Mesendoderm (in vitro differentiated cells): ENCODE measurements at regions not wholly inside any gene's neighbourhood (a gene's known extent, or its start where the extent isn't known, plus 50 kb on each side); places are given as distances from the start of the nearest gene placed in this dataset.
A peak's percentile ranks its signal among the peaks of the same experiment; 100 is the strongest.

Experiments used
- DNase-seq: peaks from one replicate; pipeline ENCODE4 v3.0.0; 2013
- H2AK5ac ChIP-seq: 2 replicates; pipeline ENCODE4 v1.6.1; 2013; ENCODE audit warnings: low read length, inconsistent platforms
- H2BK120ac ChIP-seq: 2 replicates; pipeline ENCODE4 v1.6.1; 2013; ENCODE audit warnings: low read depth, mild to moderate bottlenecking, low read length, moderate library complexity, mixed read lengths
- H2BK15ac ChIP-seq: replicated peaks from 2 replicates; pipeline ENCODE4 v1.6.1; 2013; ENCODE audit warnings: low read depth, mild to moderate bottlenecking, moderate library complexity
- H2BK5ac ChIP-seq: 2 replicates; pipeline ENCODE4 v1.6.1; 2013; ENCODE audit warnings: low read length, inconsistent platforms
- H3K18ac ChIP-seq: 2 replicates; pipeline ENCODE4 v1.6.1; 2013; ENCODE audit warnings: mild to moderate bottlenecking, low read length, mixed read lengths
- H3K23ac ChIP-seq: one replicate; pipeline ENCODE4 v1.6.1; 2013; ENCODE audit warnings: low read length
- H3K27ac ChIP-seq: 2 replicates; pipeline ENCODE4 v1.5.1; 2013; ENCODE audit warnings: low read depth, mild to moderate bottlenecking, inconsistent platforms, low read length, moderate library complexity
- H3K27me3 ChIP-seq: 2 replicates; pipeline ENCODE4 v1.6.1; 2013; ENCODE audit warnings: low read length, control low read depth, mild to moderate bottlenecking, inconsistent platforms; ENCODE audit not compliant: insufficient read depth, poor library complexity
- H3K36me3 ChIP-seq: 2 replicates; pipeline ENCODE4 v1.6.1; 2013; ENCODE audit warnings: low read length, inconsistent platforms; ENCODE audit not compliant: control insufficient read depth, insufficient read depth
- H3K4ac ChIP-seq: one replicate; pipeline ENCODE4 v1.6.1; 2013; ENCODE audit warnings: low read depth, mild to moderate bottlenecking, low read length, moderate library complexity
- H3K4me1 ChIP-seq: 2 replicates; pipeline ENCODE4 v1.6.1; 2013; ENCODE audit warnings: low read depth, low read length, inconsistent platforms; ENCODE audit not compliant: control insufficient read depth
- H3K4me2 ChIP-seq: 2 replicates; pipeline ENCODE4 v1.6.1; 2013; ENCODE audit warnings: low read length
- H3K4me3 ChIP-seq: 2 replicates; pipeline ENCODE4 v1.5.1; 2013; ENCODE audit warnings: mild to moderate bottlenecking, low read length
- H3K56ac ChIP-seq: one replicate; pipeline ENCODE4 v1.6.1; 2013; ENCODE audit warnings: low read length
- H3K79me1 ChIP-seq: 2 replicates; pipeline ENCODE4 v1.6.1; 2013; ENCODE audit warnings: low read length, inconsistent platforms
- H3K79me2 ChIP-seq: 2 replicates; pipeline ENCODE4 v1.6.1; 2013; ENCODE audit warnings: mild to moderate bottlenecking, low read length; ENCODE audit not compliant: control insufficient read depth, insufficient read depth
- H3K9ac ChIP-seq: 2 replicates; pipeline ENCODE4 v1.6.1; 2013; ENCODE audit warnings: low read length, inconsistent platforms
- H4K5ac ChIP-seq: one replicate; pipeline ENCODE4 v1.6.1; 2013; ENCODE audit warnings: low read length
- H4K8ac ChIP-seq: one replicate; pipeline ENCODE4 v1.6.1; 2013; ENCODE audit warnings: low read depth, mild to moderate bottlenecking, control low read depth, low read length, moderate library complexity
- WGBS: extraction: QIAGEN DNeasy Blood & Tissue Kit; methylation state at CpG from one replicate; pipeline ENCODE4 v1.1.7; 2013; ENCODE audit warnings: low lambda C conversion rate, missing lambda C conversion rate; ENCODE audit not compliant: insufficient coverage; ENCODE audit errors: extremely low coverage; 5-methylcytosine and 5-hydroxymethylcytosine counted together

- no peak overlapping the region for H2AK5ac ChIP-seq
- H2BK15ac ChIP-seq = no peak overlapping the region
- no peaks in the 10 kb centered on the region for H3K36me3 ChIP-seq
- no peak overlapping the region for H4K8ac ChIP-seq
- no peak overlapping the region for H3K27ac ChIP-seq
- H3K4me2 ChIP-seq = no peak overlapping the region
- H3K27me3 ChIP-seq = no peaks in the 10 kb centered on the region
- H3K79me2 ChIP-seq = no peaks in the 10 kb centered on the region
- WGBS = no CpG with 5 or more reads among the region's 1 CpG
- no peak overlapping the region for H2BK120ac ChIP-seq
- no peak overlapping the region for H2BK5ac ChIP-seq
- DNase-seq = no peak
- no peak overlapping the region for H3K56ac ChIP-seq
- no peak overlapping the region for H3K4ac ChIP-seq
- H3K23ac ChIP-seq = no peak overlapping the region
- no peak overlapping the region for H3K4me3 ChIP-seq
- no peak overlapping the region for H3K18ac ChIP-seq
- no peaks in the 10 kb centered on the region for H3K4me1 ChIP-seq
- H3K79me1 ChIP-seq = no peaks in the 10 kb centered on the region
- no peak overlapping the region for H3K9ac ChIP-seq
- H4K5ac ChIP-seq = no peak overlapping the region
Measured at GRCh38 chr2:144833075-144833637, 313.2 kb upstream of the ZEB2 start.

GRCh38 chr2:144832048-144832447 is 312.1 kb upstream of the ZEB2 start:
- no peaks in the 10 kb centered on the region for H3K79me1 ChIP-seq
- no peaks in the 10 kb centered on the region for H3K36me3 ChIP-seq
- H2BK120ac ChIP-seq = no peak overlapping the region
- H3K4me2 ChIP-seq = no peak overlapping the region
- no peak overlapping the region for H2BK15ac ChIP-seq
- H3K79me2 ChIP-seq = no peaks in the 10 kb centered on the region
- no peak overlapping the region for H3K4ac ChIP-seq
- no peak overlapping the region for H3K4me3 ChIP-seq
- no peak overlapping the region for H3K18ac ChIP-seq
- H4K5ac ChIP-seq = no peak overlapping the region
- H2AK5ac ChIP-seq = no peak overlapping the region
- no peak overlapping the region for H3K23ac ChIP-seq
- H3K4me1 ChIP-seq = no peaks in the 10 kb centered on the region
- no peaks in the 10 kb centered on the region for H3K27me3 ChIP-seq
- H3K56ac ChIP-seq = no peak overlapping the region
- no peak overlapping the region for H2BK5ac ChIP-seq
- H4K8ac ChIP-seq = no peak overlapping the region
- no peak overlapping the region for H3K27ac ChIP-seq
- no CpG with 5 or more reads among the region's 3 CpGs for WGBS
- no peak overlapping the region for H3K9ac ChIP-seq
- no peak for DNase-seq

DNA sequence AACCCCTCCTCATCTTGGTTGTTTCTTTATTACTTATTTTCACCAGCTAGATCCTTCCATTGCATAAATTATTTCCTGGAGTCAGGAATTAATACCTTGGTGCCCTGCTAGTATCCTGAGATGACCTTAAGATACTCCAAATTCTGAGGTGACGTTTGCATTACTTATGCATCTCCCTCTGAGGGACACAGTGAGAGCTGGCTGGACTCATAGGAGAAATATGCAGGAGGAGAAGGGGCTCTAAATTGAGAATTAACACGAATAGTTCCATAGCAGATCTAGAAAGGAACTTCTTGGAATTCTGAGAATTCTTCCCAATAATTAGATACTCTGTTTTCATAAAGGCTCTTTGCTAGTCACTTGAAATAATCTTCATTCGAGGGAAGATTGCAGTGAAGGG is 310.6 kb upstream of the ZEB2 start:
- Histone ChIP-seq H3K4me1 (no peaks in the 10 kb centered on the region), H3K36me3 (no peaks in the 10 kb centered on the region), H2BK5ac (no peak overlapping the region), H3K56ac (no peak overlapping the region), H3K4me2 (no peak overlapping the region), H2BK15ac (no peak overlapping the region), H3K79me1 (no peaks in the 10 kb centered on the region), H4K5ac (no peak overlapping the region), H3K18ac (no peak overlapping the region), H3K27me3 (no peaks in the 10 kb centered on the region), H3K23ac (no peak overlapping the region), H3K9ac (no peak overlapping the region), H2BK120ac (no peak overlapping the region), H3K4me3 (no peak overlapping the region), H3K79me2 (no peaks in the 10 kb centered on the region), H4K8ac (no peak overlapping the region), H3K4ac (no peak overlapping the region), H2AK5ac (no peak overlapping the region), H3K27ac (no peak overlapping the region)
- DNase-seq = peak; percentile 32
- no CpG with 5 or more reads among the region's 3 CpGs for WGBS

GRCh38 chr2:144827404-144827803 is 307.5 kb upstream of the ZEB2 start:
- WGBS = no CpG with 5 or more reads among the region's 2 CpGs
- H3K27ac ChIP-seq = no peak overlapping the region
- no peak overlapping the region for H3K4ac ChIP-seq
- no peak for DNase-seq
- no peak overlapping the region for H3K4me2 ChIP-seq
- no peak overlapping the region for H3K18ac ChIP-seq
- H4K8ac ChIP-seq = no peak overlapping the region
- no peaks in the 10 kb centered on the region for H3K79me2 ChIP-seq
- no peaks in the 10 kb centered on the region for H3K4me1 ChIP-seq
- H2BK120ac ChIP-seq = no peak overlapping the region
- no peaks in the 10 kb centered on the region for H3K27me3 ChIP-seq
- H3K36me3 ChIP-seq = no peaks in the 10 kb centered on the region
- H3K23ac ChIP-seq = no peak overlapping the region
- no peaks in the 10 kb centered on the region for H3K79me1 ChIP-seq
- no peak overlapping the region for H2BK15ac ChIP-seq
- H3K56ac ChIP-seq = no peak overlapping the region
- no peak overlapping the region for H3K9ac ChIP-seq
- no peak overlapping the region for H2BK5ac ChIP-seq
- no peak overlapping the region for H3K4me3 ChIP-seq
- no peak overlapping the region for H2AK5ac ChIP-seq
- H4K5ac ChIP-seq = no peak overlapping the region

GRCh38 chr2:144826105-144826504 is 306.2 kb upstream of the ZEB2 start:
- Histone ChIP-seq H3K4me3 (no peak overlapping the region), H2BK15ac (no peak overlapping the region), H3K27me3 (no peaks in the 10 kb centered on the region), H3K9ac (no peak overlapping the region), H3K79me2 (no peaks in the 10 kb centered on the region), H2AK5ac (no peak overlapping the region), H2BK5ac (no peak overlapping the region), H3K4me1 (no peaks in the 10 kb centered on the region), H3K79me1 (no peaks in the 10 kb centered on the region), H3K4ac (no peak overlapping the region), H2BK120ac (no peak overlapping the region), H3K36me3 (no peaks in the 10 kb centered on the region), H3K4me2 (no peak overlapping the region), H3K56ac (no peak overlapping the region), H3K23ac (no peak overlapping the region), H3K27ac (no peak overlapping the region), H4K5ac (no peak overlapping the region), H4K8ac (no peak overlapping the region), H3K18ac (no peak overlapping the region)
- WGBS = no CpG with 5 or more reads among the region's 2 CpGs
- DNase-seq = no peak

GRCh38 chr2:144825331-144826020 is 305.6 kb upstream of the ZEB2 start:
- H2BK15ac ChIP-seq = no peak overlapping the region
- no peak overlapping the region for H3K9ac ChIP-seq
- H3K4me2 ChIP-seq = no peak overlapping the region
- no peaks in the 10 kb centered on the region for H3K79me1 ChIP-seq
- DNase-seq = no peak
- H4K5ac ChIP-seq = no peak overlapping the region
- H3K4me3 ChIP-seq = no peak overlapping the region
- H3K56ac ChIP-seq = no peak overlapping the region
- no peak overlapping the region for H2BK120ac ChIP-seq
- no peaks in the 10 kb centered on the region for H3K4me1 ChIP-seq
- no peaks in the 10 kb centered on the region for H3K79me2 ChIP-seq
- no peak overlapping the region for H3K18ac ChIP-seq
- H3K23ac ChIP-seq = no peak overlapping the region
- H3K27ac ChIP-seq = no peak overlapping the region
- no peaks in the 10 kb centered on the region for H3K27me3 ChIP-seq
- H3K36me3 ChIP-seq = no peaks in the 10 kb centered on the region
- H2BK5ac ChIP-seq = no peak overlapping the region
- H3K4ac ChIP-seq = no peak overlapping the region
- H2AK5ac ChIP-seq = no peak overlapping the region
- WGBS = no CpG with 5 or more reads among the region's 3 CpGs
- H4K8ac ChIP-seq = no peak overlapping the region
